Activated CD4-positive, CD25-positive, alpha-beta regulatory T cell treated with anti-CD3 and anti-CD28 coated beads, Interleukin-2, amount 50 U/mL, for 72 hours (primary cell): ENCODE measurements at regions not wholly inside any gene's neighbourhood (a gene's known extent, or its start where the extent isn't known, plus 50 kb on each side); places are given as distances from the start of the nearest gene placed in this dataset.
A peak's percentile ranks its signal among the peaks of the same experiment; 100 is the strongest.

ENCODE experiments used
- DNase-seq: peaks from one replicate; pipeline ENCODE4 v3.0.0; 2021

DNA sequence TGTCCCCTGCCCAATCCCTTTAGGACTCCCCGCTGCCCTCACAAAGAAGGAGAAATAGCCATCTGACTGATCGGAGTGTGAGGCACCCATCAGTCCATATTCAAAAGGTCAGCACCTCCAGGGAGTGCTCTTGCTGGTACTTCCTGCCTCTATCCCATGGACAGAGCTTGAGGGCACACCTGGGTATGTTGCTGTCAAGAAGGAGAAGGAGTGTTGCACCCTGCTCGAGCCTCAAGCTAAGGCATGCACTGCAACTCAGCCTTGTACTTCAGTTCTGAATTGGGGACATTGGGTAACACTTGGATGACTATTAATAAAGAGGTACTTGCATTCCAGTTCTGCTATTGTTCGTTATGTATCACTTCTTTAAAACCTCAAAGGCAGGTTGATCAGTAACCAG, 190.3 kb upstream of the ZC3H12A start:
- no peak for DNase-seq

GRCh38 chr1:37286881-37287280, 187.5 kb upstream of the ZC3H12A start:
- DNase-seq, result no peak

DNA sequence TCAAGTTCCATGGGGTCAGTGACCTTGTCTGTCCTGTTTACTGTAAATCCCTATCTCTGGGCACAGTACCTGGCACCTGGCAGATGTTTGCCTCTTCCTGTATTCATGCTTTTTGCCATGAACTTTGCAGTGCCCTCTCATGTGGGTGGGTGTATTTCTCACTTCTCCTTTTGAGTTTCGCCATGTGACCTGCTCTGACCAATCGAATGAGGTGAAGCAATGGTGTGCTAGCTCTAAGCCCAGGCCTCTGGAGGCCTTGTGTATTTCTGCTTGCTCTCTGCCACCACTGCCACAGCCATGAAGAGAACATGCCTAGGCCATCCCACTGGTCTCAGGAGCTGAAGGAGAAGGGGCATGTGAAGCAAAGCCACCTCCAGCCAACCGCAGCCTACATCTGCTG, 185.5 kb upstream of the ZC3H12A start:
- DNase-seq, result no peak

DNA sequence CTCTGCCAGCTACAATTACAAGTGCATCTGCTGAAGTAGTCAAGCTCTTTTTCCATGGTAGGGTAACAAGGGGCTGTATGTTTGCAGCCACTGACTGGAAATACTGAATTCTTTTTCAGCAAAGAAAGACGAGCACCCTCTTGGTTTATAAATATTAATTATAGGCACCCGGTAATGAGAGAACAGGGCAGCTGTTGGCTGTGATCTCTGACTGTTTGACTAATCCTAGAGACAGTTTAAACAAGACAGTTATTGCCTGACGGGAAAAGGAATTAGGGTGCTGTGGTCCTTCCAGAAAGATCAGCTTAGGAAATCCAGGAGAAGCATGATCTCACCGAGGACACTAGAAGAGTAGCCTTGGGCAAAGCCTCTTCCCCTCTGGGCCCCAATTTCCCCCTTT, 183.7 kb upstream of the ZC3H12A start:
- no peak for DNase-seq

DNA sequence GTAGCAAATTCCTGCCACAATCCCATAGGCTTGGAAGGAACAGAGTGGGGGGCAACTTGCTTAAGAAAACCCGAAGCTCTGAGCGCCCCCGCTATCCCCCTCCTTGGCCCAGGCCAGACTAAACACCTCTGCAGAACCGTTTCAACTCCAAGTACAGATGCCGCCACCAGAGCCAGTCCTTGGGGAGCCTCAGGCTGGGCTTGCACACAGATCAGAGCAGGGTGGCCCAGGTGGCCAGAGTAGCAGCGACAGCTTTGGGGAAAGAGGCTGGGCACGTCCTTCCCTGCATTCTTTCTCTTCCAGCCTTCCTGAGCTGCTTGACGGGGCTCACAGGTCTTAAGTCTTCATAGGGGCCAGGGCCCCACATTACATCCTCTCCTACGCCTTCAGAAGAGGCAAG, 181.6 kb upstream of the ZC3H12A start:
- DNase-seq, result no peak

DNA sequence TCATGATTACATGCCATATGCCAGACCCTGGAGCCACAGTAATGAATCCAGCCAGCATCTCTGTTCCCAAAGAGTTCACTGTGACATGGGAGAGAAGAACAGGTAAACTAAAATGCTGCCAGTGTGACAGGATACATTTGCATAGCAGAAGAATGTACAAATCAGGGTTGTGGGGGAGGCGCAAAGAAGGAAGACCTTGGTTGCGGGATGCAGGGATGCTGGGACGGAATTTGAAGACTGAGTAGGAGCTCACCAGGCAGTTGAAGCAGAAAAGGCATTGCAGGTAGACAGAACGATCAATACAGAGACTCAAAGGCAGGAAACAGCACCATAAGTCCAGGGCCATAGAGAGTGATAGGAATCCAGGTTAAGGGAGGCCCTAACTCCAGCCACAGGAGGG, 180.3 kb upstream of the ZC3H12A start:
- no peak for DNase-seq

DNA sequence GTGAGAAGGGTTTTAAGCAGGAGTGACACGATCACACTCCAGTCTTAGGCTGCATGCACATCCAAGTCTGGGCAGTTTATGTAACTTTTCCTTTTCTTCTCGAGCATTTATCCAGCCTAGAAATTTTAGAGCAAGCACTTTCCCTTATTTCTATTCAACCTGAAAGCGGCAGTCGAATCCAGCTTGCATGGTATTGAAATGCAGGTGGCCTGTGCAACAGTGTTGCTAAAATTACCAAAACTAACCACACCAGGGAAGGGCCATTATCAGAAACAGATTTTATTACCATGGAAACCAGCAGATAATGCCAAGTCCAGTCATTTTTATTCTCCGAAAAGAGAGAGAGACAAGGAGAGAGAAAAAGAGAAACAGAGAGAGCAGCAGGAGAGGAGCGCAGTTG, 179.9 kb upstream of the ZC3H12A start:
- no peak for DNase-seq

DNA sequence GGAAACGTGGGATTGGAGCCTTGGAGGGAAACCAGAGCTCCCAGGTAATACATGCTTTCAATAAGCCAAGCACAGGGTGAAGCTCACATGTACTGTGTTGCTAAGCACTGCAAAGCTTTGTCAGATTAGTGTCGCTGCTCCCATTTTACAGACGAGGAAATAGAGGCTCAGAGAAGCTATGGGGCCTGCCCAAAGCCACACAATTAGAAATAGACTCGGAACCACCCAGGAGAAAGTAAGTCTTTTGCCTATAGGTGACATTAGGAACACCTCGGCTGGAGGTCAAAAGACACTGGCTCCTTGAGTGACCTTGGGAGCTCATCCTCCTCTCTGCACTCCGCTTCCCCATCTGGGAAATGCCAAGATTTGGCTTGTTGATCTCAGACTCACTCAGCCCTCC, 175.6 kb upstream of the ZC3H12A start:
- no peak for DNase-seq

GRCh38 chr1:37299216-37299615, 175.2 kb upstream of the ZC3H12A start:
- no peak for DNase-seq

DNA sequence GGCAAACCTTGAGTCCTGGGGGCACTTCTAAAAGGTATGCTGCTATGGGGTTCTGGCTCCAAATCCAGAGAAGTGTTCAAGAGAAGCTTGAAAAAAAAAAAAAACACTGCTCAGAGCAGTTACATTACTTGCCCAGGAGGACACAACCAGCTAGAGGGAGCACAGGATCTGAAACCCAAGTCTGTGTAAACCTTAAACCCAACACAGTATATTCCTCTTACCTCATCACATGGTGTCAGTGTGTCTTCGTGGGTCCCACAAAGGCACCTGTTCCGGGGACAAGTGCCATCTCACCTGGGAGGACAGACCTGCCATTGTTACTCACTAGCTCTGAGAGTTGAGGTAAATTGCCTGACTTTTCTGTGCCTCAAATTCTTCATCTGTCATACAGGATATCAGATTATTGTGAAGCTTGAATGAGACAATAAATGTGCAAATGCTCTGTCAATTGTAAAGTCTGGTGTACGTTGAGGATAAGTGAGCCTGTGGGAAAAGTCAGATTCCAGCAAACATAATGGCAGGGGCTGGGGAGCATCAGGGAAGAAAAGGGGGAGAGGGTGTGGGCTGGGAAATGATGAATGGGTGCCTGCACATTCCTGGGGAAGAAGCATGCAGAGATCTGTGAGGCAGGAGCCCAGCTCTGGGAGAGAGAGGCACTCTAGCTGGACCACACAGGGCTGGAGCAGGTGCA, 170.4 kb upstream of the ZC3H12A start:
- no peak for DNase-seq

- DNase-seq, result no peak
Measured at GRCh38 chr1:37305108-37305507, 169.3 kb upstream of the ZC3H12A start.

GRCh38 chr1:37305841-37306240, 168.5 kb upstream of the ZC3H12A start:
- DNase-seq, result no peak

DNA sequence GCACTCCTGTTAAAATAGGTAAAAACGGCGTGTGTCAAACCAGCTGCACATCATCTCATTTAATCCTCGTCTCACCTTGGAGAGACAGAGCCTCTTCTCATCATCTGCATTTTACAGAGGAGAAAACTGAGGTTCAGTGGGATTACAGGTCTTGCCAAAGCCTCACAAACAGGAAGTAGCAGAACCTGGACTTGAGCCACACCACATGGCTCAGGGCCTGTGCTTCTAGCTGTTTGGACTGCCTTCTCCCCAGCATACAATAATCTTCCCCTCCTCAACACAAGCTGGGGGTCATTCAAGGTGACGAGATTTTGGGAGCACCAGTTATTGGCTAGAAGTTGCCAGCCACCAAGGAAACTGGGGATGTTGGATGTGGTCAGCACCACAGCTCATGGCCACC, 167.9 kb upstream of the ZC3H12A start:
- DNase-seq, result no peak

DNA sequence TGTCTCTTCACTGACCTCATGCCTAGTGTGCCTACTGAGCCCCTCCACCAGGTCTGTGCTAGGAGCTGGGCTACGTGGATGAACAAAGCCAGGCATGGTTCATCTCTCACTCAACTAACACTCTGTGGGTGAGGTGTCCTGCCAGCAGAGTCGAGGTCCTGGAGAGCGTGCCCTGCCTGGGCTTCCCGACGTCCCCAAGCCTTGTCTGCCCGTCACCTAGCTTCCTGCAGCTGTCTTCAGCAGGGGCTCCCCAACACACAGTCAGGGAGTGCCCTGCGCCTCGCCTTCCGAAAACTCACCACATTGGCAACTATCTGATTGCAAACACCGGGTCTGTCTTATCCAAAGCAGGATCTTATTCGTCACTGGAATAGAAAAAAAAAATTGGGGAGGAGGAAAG, 167.5 kb upstream of the ZC3H12A start:
- no peak for DNase-seq

GRCh38 chr1:37308031-37308960, 166.1 kb upstream of the ZC3H12A start:
- no peak for DNase-seq

DNA sequence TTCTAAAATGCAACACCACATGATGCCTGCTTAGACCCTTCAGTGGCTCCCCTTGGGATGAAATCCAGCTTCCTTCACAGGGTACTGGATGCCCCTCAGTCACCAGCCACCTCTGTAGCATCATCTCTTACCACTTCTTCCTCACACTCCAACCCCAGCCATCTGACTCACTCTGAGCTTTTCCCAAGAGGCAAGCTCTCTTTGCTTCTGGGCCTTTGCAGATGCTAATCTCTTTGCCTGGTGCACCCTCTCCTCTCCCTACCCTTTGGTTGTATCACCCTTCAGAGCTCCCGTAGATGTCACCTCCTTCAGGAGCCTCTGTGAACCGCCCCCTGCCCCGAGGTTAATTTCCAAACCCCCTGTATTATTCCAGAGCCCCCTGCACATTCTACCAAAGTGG, 164.8 kb upstream of the ZC3H12A start:
- no peak for DNase-seq

DNA sequence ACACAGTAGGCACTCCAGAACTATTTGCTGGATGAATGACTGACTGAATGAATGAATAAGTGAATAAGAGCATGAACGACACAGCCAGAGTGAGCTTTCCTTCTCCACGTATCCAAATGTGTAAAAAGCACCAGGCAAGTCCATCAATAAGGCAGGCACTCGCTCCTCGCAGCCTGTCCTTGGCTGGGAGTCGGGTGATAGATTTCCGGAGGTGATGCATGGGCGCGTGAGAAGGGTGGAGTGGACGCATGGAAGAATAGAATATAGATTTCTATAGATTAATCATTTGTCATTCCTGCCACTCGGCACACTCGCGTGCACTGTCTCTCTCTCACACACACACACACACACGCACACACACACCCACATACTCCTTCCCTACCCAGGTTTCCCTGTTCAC, 164.3 kb upstream of the ZC3H12A start:
- DNase-seq, result no peak

DNA sequence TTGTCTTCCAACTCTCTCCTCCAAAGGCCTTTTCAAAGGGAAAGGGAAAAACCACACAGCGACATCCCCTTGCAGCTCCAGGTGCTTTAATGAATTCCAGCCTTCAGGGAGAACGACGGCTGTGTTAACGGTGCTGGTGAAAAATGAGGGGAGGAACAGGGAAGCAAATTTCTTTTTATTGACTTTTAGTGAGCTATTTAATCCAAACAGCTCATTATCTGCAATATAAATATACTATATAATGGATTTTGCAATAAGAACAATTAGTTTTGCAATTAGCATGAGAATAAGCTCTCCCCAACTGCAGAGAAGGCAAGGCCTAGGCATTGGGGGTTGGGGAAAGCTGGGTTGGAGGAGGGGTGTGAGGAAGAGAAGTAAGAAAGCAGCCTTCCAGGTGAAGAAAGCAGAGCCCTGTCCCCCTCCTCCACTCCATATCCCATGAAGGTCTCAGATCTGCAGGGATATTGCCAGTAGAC, 159.0 kb upstream of the ZC3H12A start:
- no peak for DNase-seq

- DNase-seq, result no peak
Measured at GRCh38 chr1:37317870-37318467, 156.4 kb upstream of the ZC3H12A start.

GRCh38 chr1:37318490-37318889, 155.9 kb upstream of the ZC3H12A start:
- DNase-seq, result no peak

DNA sequence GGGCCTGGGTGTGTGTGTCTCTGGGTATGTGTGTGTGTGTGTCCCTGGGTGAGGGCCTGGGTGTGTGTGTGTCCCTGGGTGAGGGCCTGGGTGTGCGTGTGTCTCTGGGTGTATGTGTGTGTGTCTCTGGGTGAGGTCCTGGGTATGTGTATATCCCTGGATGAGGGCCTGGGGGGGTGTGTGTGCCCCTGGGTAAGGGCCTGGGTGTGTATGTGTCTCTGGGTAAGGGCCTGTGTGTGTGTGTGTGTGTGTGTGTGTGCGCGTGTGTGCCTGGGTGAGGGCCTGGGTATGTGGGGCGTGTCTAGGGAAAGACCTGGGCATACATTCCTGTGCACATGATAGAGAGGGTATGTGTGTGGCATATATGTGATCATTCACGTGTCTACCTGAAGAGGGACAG, 155.1 kb upstream of the ZC3H12A start:
- DNase-seq, result no peak

DNA sequence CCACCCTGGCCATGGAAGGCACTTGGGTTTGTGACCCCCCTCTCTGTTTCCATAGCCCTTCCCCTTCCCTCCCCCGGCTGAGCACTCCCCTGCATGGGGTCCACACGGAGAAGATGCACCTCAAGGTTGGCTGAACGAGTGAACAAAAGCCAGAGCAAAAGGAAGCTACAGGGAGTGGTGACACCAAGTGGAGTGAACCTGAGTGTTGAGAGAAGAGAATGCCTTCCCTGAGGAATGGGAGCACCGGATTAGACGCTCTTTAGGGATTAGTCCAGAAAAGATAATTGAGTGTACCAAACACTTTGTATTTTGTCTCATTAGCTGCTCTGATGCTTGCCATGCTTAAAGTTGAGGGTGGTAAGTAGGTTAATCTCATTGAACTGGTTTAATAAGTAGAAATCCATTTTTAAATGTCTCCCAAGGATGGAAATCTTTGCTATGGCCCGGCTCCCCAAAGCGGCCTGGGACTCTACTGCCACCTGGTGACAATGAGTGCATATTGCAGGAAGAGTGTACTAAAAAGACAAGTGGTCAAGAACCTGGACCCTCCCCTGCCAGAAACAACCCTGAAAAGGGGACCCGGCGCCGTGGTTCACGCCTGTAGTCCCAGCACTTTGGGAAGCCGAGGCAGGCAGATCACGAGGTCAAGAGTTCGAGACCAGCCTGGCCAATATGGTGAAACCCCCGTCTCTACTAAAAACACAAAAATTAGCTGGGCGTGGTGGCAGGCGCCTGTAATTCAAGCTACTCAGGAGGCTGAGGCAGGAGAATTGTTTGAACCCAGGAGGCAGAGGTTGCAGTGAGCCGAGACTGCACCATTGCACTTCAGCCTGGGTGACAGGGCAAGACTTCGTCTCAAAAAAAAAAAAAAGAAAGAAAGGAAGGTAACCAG, 150.6 kb upstream of the ZC3H12A start:
- DNase-seq, result peak; percentile 37

DNA sequence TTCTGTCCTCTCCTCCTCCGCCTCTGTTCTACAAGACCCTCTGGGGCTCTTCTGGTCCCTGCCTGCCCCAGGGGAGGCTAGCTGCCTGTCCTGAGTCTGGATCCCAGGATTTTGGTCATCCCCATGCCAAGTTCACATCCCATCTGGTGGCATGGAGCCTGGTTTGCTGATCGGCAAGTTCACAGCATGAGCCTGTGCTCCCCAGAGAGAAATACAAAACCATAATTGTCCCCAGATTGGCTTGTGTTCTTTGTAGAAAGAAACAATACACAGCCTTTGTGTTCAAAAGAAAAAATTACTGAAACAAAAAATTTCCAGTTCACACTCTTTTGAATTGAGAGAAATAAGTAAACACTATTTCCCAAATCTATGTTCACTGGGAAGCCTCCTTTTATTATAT, 149.4 kb upstream of the ZC3H12A start:
- no peak for DNase-seq
